NCI-H2196 treated with DMSO at 0.1 percent for 48 hours (cell line): ENCODE measurements at regions not wholly inside any gene's neighbourhood (a gene's known extent, or its start where the extent isn't known, plus 50 kb on each side); places are given as distances from the start of the nearest gene placed in this dataset.

Experiments
- DNase-seq: peaks from one replicate; lab custom pipeline; 2025; ENCODE audit not compliant: unreplicated experiment; lab: John Stamatoyannopoulos, UW

- no peak for DNase-seq
These were observed 53.4 kb upstream of the RALGAPA2 start for GRCh38 chr20:20765696-20766365.

GRCh38 chr20:20763650-20764049, 51.2 kb upstream of the RALGAPA2 start:
- no peak for DNase-seq
